ENCODE measurements at regions not wholly inside any gene's neighbourhood (a gene's known extent, or its start where the extent isn't known, plus 50 kb on each side); places are given as distances from the start of the nearest gene placed in this dataset.

DNA sequence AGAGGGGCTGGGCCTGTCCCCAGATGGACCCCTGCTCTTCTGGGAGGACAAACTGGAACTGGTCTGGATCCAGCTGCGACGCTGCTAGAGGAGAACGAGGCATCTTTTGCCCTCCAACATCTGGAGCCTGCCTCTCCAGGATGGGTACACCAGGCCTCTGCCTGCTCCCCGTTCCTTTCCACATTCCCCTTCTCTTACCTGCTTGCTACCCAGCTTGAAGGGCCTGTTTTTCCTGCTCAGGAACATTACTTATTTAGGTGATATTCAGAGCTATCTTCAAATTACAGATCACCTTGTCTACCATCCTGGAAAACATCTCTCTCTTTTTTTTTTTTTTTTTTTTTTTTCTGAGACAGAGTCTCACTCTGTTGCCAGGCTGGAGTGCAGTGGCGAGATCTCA is 64.0 kb downstream of the CHRD start:
- TF ChIP-seq, protein P1, sequence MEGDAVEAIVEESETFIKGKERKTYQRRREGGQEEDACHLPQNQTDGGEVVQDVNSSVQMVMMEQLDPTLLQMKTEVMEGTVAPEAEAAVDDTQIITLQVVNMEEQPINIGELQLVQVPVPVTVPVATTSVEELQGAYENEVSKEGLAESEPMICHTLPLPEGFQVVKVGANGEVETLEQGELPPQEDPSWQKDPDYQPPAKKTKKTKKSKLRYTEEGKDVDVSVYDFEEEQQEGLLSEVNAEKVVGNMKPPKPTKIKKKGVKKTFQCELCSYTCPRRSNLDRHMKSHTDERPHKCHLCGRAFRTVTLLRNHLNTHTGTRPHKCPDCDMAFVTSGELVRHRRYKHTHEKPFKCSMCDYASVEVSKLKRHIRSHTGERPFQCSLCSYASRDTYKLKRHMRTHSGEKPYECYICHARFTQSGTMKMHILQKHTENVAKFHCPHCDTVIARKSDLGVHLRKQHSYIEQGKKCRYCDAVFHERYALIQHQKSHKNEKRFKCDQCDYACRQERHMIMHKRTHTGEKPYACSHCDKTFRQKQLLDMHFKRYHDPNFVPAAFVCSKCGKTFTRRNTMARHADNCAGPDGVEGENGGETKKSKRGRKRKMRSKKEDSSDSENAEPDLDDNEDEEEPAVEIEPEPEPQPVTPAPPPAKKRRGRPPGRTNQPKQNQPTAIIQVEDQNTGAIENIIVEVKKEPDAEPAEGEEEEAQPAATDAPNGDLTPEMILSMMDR (IDR thresholded peaks at IDR 0.05) = no peak
- TF ChIP-seq ZFX (IDR thresholded peaks at IDR 0.05; ENCODE audit: borderline replicate concordance) = no peak

All from 22Rv1 (cell line).